HEK293T (cell line): ENCODE measurements at regions not wholly inside any gene's neighbourhood (a gene's known extent, or its start where the extent isn't known, plus 50 kb on each side); places are given as distances from the start of the nearest gene placed in this dataset.

Experiments used
- CTCF ChIA-PET: fragments of 350-600 bp; formaldehyde crosslinking; extraction: SDS; loops from one replicate; lab custom pipeline; 2021; ENCODE audit warnings: antibody characterized with exemption, inconsistent platforms; lab: Yijun Ruan, JAX
- POLR2A ChIA-PET: fragments of 350-600 bp; formaldehyde crosslinking; extraction: SDS; loops from one replicate; lab custom pipeline; 2020; ENCODE audit warnings: antibody characterized with exemption, inconsistent platforms; lab: Yijun Ruan, JAX
- DNase-seq: peaks from one replicate; pipeline ENCODE4 v3.0.0; 2012; ENCODE audit warnings: mixed read lengths; ENCODE audit errors: extremely low spot score
- ARNT ChIP-seq: fragments of 450-650 bp; IDR thresholded peaks from 2 replicates; pipeline ENCODE4 v1.6.1; 2017; ENCODE audit warnings: mild to moderate bottlenecking
- BHLHE40 ChIP-seq: fragments of 450-650 bp; IDR thresholded peaks from 2 replicates; pipeline ENCODE4 v1.6.1; 2016; ENCODE audit warnings: mild to moderate bottlenecking, moderate library complexity, borderline replicate concordance
- CTBP1 ChIP-seq: fragments of 450-650 bp; IDR thresholded peaks from 2 replicates; pipeline ENCODE4 v1.6.1; 2016; ENCODE audit warnings: borderline replicate concordance
- ELF4 ChIP-seq: fragments of 450-650 bp; IDR thresholded peaks from 2 replicates; pipeline ENCODE4 v1.6.1; 2017; ENCODE audit warnings: antibody characterized with exemption
- FOXA1 ChIP-seq: fragments of 450-650 bp; IDR thresholded peaks from 2 replicates; pipeline ENCODE4 v1.6.1; 2016; ENCODE audit warnings: mild to moderate bottlenecking
- FOXK2 ChIP-seq: fragments of 450-650 bp; IDR thresholded peaks from 2 replicates; pipeline ENCODE4 v1.6.1; 2016; ENCODE audit warnings: mild to moderate bottlenecking
- FOXM1 ChIP-seq: fragments of 450-650 bp; IDR thresholded peaks from 2 replicates; pipeline ENCODE4 v1.6.1; 2017; ENCODE audit warnings: mild to moderate bottlenecking, borderline replicate concordance
- HDGF ChIP-seq: fragments of 450-650 bp; IDR thresholded peaks from 2 replicates; pipeline ENCODE4 v1.6.1; 2017; ENCODE audit warnings: antibody characterized with exemption, borderline replicate concordance
- L3MBTL2 ChIP-seq: fragments of 450-650 bp; conservative IDR thresholded peaks from 2 replicates; pipeline ENCODE4 v1.6.1; 2016; ENCODE audit warnings: mild to moderate bottlenecking
- LEF1 ChIP-seq: fragments of 450-650 bp; IDR thresholded peaks from 2 replicates; pipeline ENCODE4 v1.6.1; 2017; ENCODE audit warnings: mild to moderate bottlenecking, borderline replicate concordance
- NFRKB ChIP-seq: fragments of 450-650 bp; IDR thresholded peaks from 2 replicates; pipeline ENCODE4 v1.6.1; 2016; ENCODE audit warnings: mild to moderate bottlenecking, moderate library complexity
- PKNOX1 ChIP-seq: fragments of 450-650 bp; IDR thresholded peaks from 2 replicates; pipeline ENCODE4 v1.6.1; 2016
- SP1 ChIP-seq: fragments of 450-650 bp; IDR thresholded peaks from 2 replicates; pipeline ENCODE4 v1.6.1; 2017
- SUZ12 ChIP-seq: fragments of 450-650 bp; IDR thresholded peaks from 2 replicates; pipeline ENCODE4 v1.6.1; 2016; ENCODE audit warnings: mild to moderate bottlenecking
- TARDBP ChIP-seq: fragments of 450-650 bp; IDR thresholded peaks from 2 replicates; pipeline ENCODE4 v1.6.1; 2016
- ZNF384 ChIP-seq: fragments of 450-650 bp; IDR thresholded peaks from 2 replicates; pipeline ENCODE4 v1.6.1; 2016

GRCh38 chr15:99443056-99443756 is 122.6 kb upstream of the MEF2A start:
- POLR2A ChIA-PET: no interaction called here
- CTCF ChIA-PET: no interaction called here
- no peak for TF ChIP-seq FOXM1
- TF ChIP-seq ZNF384: no peak
- TF ChIP-seq FOXK2: no peak
- TF ChIP-seq L3MBTL2: no peak
- TF ChIP-seq TARDBP: no peak
- no peak for TF ChIP-seq NFRKB
- no peak for TF ChIP-seq PKNOX1
- no peak for TF ChIP-seq ELF4
- TF ChIP-seq SP1: no peak
- DNase-seq: no peak

DNA sequence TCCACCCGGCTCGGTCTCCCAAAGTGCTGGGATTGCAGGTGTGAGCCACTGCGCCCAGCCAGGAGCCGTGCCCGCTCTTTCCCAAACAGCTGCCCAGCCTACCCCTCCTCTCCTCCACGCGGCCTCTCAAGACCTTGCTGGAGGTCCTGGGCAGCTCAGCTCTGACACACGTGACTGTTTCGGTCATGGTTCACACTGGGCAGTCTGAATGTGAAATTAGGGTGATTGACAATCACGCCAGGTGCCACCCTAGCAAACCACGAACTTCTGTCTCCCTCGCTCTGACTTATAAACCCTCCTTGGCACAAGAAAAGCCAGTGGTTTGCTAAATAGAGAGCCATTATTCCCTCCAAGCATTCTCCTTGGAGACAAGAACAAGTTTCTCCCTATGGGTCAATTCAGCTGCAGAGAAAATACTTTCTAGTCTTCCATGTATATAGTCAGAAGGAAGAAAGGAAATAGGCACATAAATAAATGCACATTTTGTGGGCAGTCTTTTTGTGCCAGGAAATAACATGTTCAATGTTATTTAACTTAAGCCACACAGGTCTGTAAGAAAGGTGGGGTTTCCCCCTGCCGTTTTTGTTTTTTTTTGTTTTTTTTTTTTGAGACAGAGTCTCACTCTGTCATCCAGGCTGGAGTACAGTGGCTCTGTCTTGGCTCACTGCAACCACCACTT is 121.9 kb upstream of the MEF2A start:
- no peak for DNase-seq
- TF ChIP-seq HDGF (no peak), CTBP1 (no peak), FOXA1 (no peak), BHLHE40 (no peak), ELF4 (no peak), TARDBP (no peak), ZNF384 (no peak), NFRKB (no peak), PKNOX1 (no peak), ARNT (no peak), FOXK2 (no peak), LEF1 (no peak), SP1 (no peak), SUZ12 (no peak)
- ChIA-PET CTCF (no interaction called here), POLR2A (no interaction called here)

GRCh38 chr15:99445272-99445850 is 120.4 kb upstream of the MEF2A start:
- POLR2A ChIA-PET: no interaction called here
- DNase-seq: no peak

DNA sequence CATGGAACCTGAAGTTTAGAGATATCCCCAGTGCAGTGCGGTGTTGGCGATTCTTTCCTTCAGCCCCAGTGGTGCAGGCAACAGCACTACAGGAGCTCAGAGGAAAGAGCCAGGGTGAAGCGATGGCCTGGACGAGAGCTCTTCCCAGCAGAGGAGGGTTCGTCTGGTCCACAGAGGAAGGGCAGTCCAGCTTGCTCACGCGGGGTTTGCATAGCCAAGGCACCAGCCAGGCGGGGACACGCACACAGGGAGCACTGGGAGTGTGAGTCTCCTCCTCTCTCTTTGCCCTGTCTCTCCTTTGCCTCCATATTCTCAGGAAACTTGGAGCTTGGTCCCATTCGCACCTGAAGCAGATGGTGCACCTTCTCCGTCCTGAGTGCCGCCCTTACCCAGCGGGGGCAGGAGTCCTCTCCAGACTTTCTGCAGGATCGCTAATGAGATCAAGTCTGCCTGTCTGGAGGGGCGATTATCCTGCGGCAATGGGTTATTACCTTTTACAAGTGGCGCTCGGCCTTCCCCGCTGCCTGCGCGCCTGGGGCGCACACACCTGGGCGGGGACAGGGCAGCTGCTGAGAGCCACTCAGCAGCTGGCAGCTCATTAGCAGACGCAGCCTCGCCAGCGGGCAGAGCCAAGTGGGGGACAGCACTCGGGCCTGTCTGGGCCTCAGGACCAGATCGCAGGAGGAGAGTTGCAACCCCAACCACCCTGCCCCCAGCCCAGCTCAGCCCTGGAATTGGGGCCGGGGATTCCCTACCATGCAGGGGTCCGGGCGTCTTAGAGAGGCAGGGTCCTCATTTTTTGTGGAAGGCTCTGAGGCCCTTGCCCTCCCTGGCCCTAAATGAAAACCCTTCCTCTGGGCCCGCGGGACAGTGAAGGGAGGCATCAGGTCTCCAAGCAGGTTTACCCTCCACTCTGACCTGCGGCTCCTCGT is 119.0 kb upstream of the MEF2A start:
- DNase-seq: no peak
- POLR2A ChIA-PET: interaction anchor here (0.6 kb wide), 1 partner anchor 78 kb away, joined by 3 read pairs; no protein-coding TSS in a partner anchor
- no peak for TF ChIP-seq HDGF
- TF ChIP-seq TARDBP: no peak
- no peak for TF ChIP-seq PKNOX1
- no peak for TF ChIP-seq ARNT
- no peak for TF ChIP-seq NFRKB
- no peak for TF ChIP-seq ZNF384
- TF ChIP-seq FOXM1: no peak
- no peak for TF ChIP-seq SP1
- no peak for TF ChIP-seq FOXA1
- no peak for TF ChIP-seq LEF1
- TF ChIP-seq CTBP1: no peak
- TF ChIP-seq L3MBTL2: no peak
- no peak for TF ChIP-seq ELF4
- CTCF ChIA-PET: no interaction called here

More at GRCh38 chr15:99445272-99445850, 120.4 kb upstream of the MEF2A start:
- CTCF ChIA-PET: no interaction called here
- TF ChIP-seq HDGF: no peak
- TF ChIP-seq CTBP1: no peak
- TF ChIP-seq ARNT: no peak
- no peak for TF ChIP-seq SUZ12
- no peak for TF ChIP-seq TARDBP
- no peak for TF ChIP-seq NFRKB
- no peak for TF ChIP-seq ZNF384
- TF ChIP-seq LEF1: no peak
- no peak for TF ChIP-seq ELF4
- TF ChIP-seq FOXM1: no peak
- TF ChIP-seq FOXK2: no peak
- no peak for TF ChIP-seq FOXA1
- TF ChIP-seq SP1: no peak
